AG04449 (cell line): ENCODE measurements at regions not wholly inside any gene's neighbourhood (a gene's known extent, or its start where the extent isn't known, plus 50 kb on each side); places are given as distances from the start of the nearest gene placed in this dataset.

Source experiments
- CTCF ChIA-PET: fragments of 350-600 bp; formaldehyde crosslinking; extraction: SDS; loops from one replicate; lab custom pipeline; 2021; ENCODE audit warnings: antibody characterized with exemption; lab: Yijun Ruan, JAX
- POLR2A ChIA-PET: fragments of 400-600, 350-600 bp; formaldehyde crosslinking; extraction: SDS; loops from one replicate; lab custom pipeline; 2020; ENCODE audit warnings: antibody characterized with exemption, inconsistent platforms; lab: Yijun Ruan, JAX
- DNase-seq: peaks from one replicate; pipeline ENCODE4 v3.0.0-alpha.2; 2010; ENCODE audit warnings: low read depth, low spot score
- H3K4me3 ChIP-seq: 2 replicates; pipeline ENCODE4 v1.5.1; 2011; ENCODE audit warnings: low read depth, mild to moderate bottlenecking, control low read depth, low read length
- CTCF ChIP-seq: IDR thresholded peaks from one replicate; pipeline ENCODE4 v1.5.1; 2011; ENCODE audit warnings: mild to moderate bottlenecking, moderate library complexity, low read length, control low read depth, inconsistent platforms; ENCODE audit not compliant: insufficient read depth; ENCODE audit errors: missing control alignments

- POLR2A ChIA-PET = no interaction called here
Observed at GRCh38 chr6:14915888-14916832, 329.7 kb upstream of the JARID2 start.

GRCh38 chr6:14917109-14917910 is 328.6 kb upstream of the JARID2 start:
- TF ChIP-seq CTCF = no peak
- POLR2A ChIA-PET = no interaction called here
- H3K4me3 ChIP-seq = no peak overlapping the region
- peak; percentile 33 for DNase-seq
- CTCF ChIA-PET = no interaction called here

More at GRCh38 chr6:14915888-14916832, 329.7 kb upstream of the JARID2 start:
- H3K4me3 ChIP-seq = no peak overlapping the region
- DNase-seq = no peak
- CTCF ChIA-PET = no interaction called here
- TF ChIP-seq CTCF = no peak

GRCh38 chr6:14918200-14918907 is 327.5 kb upstream of the JARID2 start:
- DNase-seq = no peak
- CTCF ChIA-PET = no interaction called here
- POLR2A ChIA-PET = no interaction called here
- no peak for TF ChIP-seq CTCF
- no peak overlapping the region for H3K4me3 ChIP-seq

- no peak for DNase-seq
- ChIA-PET CTCF (no interaction called here), POLR2A (no interaction called here)
- TF ChIP-seq CTCF = no peak
- no peak overlapping the region for H3K4me3 ChIP-seq
Observed at GRCh38 chr6:14919038-14919670, 326.7 kb upstream of the JARID2 start.

- ChIA-PET CTCF (interaction anchor here (0.8 kb wide), 1 partner anchor 22 kb away, joined by 3 read pairs; no protein-coding TSS in a partner anchor), POLR2A (no interaction called here)
- TF ChIP-seq CTCF = no peak
- no peak for DNase-seq
- no peak overlapping the region for H3K4me3 ChIP-seq
Observed at GRCh38 chr6:14920276-14920675, 325.6 kb upstream of the JARID2 start.
